Dermis blood vessel endothelial cell (primary cell): ENCODE measurements at regions not wholly inside any gene's neighbourhood (a gene's known extent, or its start where the extent isn't known, plus 50 kb on each side); places are given as distances from the start of the nearest gene placed in this dataset.
A peak's percentile ranks its signal among the peaks of the same experiment; 100 is the strongest.
"Not testable (repeated sequence)": the region's sequence is repeated elsewhere in the genome, so short reads cannot be mapped to it uniquely, and the experiment has no call there.

Source experiments
- DNase-seq: peaks from one replicate; pipeline ENCODE4 v3.0.0; 2010

DNA sequence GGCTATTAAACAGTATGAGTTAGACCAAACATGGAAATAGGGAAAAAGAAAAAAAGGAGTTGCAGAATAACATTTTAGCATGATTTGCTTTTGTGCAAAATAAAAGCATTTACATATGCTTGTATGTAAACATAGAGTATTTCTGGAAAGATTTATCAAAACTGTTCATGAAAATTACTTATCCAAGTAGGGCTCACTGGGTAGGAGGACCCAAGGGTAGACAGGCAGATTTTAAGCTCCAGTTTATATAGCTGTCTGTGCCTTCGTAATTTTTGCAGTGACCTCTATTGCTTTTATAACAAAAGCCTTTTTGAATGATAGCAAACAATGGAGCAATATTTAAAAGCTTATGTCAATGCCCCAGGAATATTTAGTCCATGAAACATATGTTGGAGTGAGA is 228.8 kb upstream of the IRF2BP2 start:
- DNase-seq: no peak

DNA sequence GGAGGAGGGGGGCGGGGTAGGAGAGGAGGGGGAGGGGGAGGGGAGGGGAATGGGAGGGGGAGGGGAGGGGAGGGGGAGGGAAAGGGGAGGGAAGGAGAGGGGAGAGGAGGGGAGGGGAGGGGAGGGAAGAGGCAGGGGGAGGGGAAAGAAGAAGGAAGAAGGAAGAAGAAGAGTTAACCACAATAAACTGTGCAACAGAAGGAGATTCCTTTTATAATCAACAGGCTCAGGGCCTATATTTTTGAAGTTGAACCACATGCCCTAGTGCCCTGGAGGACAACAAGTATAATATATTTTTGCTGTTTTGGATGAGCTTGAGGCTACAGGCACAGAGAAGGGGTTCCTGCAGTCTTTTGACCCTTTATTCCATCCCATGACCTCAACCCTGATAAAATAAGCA is 228.2 kb upstream of the IRF2BP2 start:
- no peak for DNase-seq

DNA sequence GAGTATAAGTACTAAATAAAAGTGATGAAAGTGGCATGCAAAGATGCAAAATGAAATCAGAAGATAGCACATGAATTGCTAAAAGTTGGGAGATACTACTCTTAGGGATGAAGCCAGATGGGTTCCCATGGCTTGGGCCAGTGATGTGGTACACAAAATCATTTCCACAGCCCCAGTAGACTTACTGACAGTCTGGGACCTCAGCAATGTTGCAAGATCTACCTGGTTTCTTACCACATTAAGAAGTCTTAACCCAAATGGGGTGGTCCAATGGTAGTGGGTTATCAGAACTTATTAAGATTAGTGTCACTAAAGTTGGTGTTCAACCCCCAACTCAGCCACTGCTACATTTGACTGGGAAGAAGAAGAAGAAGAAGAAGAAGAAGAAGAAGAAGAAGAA is 227.7 kb upstream of the IRF2BP2 start:
- DNase-seq: no peak

DNA sequence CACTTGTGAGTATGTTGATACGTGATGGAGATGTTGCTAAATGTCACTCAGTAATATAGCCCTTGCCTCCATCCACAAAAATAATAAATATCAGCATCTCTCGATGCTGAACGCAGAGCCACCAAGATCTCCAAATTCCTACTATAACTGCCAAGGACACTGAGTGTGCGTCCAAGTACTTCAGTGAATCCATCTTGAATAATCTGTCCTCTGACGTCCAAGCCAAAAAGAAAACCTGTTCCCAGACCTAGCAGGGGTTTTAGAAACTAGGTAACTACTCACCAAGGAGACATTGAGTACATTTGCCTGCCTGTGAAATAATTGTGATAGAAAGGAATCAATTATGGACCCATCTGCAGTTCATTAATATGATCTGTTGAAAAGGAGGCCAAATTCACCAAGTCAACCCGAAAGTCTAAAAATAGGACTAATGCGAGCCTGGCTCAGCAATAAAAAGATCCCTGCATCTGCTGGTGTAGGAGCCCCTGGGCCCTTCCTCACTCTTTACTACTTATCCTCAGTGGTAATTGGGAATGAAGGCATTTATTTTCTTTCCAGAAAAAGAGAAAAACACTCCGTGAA is 226.9 kb upstream of the IRF2BP2 start:
- DNase-seq: no peak

DNA sequence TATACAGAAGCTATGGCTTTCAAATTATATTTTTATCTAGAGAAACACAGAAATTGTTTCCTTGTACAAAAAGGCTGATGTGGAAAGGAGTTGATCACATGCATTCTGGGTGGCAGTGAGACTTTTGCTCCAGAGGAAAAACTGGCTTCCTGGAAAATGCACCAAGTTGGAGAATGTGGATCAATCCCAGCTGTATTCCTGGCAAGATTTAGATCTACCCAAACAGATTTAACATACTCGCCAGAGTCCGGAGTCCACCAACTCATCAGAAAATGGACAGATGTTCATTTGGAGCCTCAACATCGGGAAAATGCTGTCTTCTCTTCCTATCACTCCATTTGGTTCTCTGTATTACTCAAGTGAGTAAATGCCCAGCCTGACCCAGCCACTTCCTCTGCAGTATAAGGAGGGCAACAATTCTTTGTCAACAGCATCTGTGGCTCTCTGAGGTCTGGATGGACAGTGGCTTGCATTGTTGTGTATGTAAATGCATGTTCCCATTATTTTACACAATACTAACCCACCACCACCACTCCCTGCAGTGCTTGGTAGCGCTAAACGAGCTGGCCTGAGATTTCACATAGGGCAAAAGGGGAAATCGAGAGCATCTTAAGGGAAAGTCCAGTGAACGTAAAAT is 226.2 kb upstream of the IRF2BP2 start:
- DNase-seq: no peak

DNA sequence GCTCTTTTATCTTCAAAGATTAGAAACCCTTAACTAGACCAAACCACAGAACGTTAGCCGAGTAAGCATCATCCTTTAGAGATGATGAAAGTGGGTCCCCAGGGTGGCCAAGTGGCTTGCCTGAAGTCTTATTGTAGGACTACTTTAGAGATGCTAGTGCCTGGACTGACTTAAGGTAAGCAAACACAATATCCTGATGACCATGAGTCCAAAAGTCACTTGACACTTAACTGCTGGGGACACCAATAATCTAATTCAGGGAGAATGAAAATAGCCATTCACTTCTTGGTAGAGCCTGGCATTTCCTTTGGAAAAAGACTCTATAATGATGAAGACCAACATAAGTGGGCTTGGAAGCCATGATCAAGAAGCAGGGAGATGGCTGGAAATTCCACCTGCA is 225.3 kb upstream of the IRF2BP2 start:
- no peak for DNase-seq

DNA sequence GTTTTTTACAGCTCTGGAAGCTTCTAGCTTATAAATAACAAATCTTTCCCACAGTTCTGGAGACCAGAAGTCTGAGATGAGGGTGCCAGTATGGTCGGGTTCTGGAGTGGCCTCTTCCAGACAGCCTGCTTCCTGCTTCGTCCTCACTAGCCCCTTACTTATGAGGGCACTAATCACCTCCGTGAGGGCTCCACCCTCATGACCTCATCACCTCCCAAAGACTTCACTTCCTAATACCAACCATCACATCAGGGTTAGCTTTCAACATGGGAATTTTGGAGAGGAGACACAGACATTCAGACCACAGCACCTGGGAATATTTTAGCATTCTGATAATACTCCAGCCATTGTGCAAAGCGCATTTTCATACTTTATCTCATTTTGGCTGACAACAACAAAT is 223.7 kb upstream of the IRF2BP2 start:
- DNase-seq: no peak

DNA sequence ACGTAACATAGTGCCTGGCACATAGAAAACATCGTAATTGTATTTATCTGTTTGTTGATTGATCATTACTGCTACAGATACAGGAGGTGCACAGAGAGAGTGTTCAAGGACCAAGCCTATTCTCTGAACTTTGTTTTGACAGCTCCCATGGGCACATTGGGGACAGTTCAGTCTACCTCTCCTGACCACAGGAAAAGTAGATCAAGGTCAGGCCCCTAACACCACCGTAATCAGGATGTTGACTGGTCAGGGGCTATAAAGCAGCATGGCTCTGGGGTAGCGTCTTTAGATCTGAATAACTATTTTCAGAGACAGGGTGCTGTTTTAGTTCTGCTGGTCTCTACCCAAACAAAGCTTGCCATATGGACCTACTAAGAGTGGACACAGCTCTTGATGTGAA is 223.1 kb upstream of the IRF2BP2 start:
- no peak for DNase-seq

DNA sequence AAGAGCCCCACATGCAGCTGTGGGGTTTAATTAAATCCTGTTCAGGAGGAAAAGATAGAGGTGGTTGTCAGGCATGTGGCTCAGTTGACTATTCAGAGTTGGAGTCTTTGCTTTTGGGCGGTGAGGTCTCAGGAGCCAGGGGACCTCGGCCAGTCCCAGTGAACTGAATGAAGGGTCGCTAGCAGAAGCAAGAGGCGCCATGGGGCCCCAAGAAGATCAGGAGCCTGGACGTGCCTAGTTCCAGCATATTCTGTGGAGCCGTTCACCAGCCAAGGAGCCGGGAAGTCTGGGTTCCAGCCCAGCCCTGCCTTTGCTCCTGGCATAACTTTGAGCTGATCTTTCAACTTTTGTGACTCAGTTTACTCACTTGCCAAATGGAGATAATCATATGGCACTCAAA is 217.7 kb upstream of the IRF2BP2 start:
- DNase-seq: no peak

DNA sequence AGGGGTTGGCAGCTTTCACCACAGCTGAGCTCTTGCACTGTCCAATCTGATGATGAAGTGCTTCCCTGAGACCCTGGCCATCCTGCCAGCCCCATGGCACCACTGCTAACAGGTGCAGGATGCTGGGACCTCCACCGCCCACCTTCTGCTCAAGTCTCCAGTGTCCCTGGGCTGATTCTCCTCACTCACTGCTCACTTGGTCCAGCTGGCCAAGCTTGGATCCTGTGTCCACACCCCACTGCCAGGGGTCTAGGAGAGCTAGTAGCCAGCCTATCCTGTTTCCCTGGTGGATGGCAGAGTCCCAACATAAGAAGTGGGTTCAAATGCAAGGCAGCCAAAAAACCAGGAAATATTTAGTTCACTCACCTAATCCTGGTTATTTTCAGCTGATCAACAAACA is 217.2 kb upstream of the IRF2BP2 start:
- DNase-seq: peak; percentile 32

DNA sequence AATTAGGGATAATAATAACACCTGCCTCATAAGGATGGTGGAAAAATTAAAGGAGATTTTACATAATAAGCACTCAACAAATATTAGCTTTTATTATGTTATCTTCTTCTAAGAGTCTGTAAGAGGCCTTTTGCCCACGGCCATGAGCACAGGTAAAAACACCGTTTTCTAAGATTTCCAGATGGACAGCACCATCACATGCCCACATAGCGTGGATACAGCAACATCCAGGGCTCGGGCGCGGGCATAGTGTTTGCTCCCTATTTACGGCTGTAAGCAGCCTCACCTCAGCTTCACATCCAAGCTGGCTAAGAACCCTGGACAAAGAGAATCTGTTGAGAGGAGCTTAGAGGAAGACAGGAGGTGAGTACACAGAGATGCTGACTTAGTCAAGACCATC is 216.4 kb upstream of the IRF2BP2 start:
- no peak for DNase-seq

DNA sequence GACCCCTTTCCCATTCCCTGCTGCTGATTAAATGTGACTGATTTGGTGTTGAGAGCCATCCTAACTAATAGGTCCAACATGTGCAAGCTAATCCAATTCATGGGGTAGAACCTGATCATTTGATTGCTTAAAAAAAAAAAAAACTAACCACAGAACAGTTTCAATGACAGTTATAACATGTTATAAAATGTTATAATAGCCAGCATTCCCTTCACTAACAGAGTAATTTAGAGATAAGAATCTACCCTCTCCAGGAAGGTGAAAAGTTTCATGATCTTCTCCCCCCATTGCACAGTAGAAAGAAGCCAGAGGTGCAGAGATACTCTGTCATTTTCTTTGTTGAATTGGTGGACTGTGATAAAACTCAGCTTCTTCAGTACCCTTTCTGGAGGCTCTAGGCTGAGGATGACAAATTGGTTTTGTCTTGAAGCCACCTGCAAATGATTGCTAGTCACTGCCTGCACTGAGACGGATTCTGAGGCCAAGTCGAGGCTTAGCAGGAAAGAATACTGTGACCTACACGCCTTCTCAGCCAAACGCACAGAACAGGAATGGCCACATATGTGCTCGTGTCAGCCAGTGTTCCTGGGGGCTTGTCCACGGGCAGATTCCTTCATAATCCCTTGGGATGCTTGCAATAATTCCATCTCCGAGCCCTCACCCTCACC is 215.7 kb upstream of the IRF2BP2 start:
- DNase-seq: no peak

DNA sequence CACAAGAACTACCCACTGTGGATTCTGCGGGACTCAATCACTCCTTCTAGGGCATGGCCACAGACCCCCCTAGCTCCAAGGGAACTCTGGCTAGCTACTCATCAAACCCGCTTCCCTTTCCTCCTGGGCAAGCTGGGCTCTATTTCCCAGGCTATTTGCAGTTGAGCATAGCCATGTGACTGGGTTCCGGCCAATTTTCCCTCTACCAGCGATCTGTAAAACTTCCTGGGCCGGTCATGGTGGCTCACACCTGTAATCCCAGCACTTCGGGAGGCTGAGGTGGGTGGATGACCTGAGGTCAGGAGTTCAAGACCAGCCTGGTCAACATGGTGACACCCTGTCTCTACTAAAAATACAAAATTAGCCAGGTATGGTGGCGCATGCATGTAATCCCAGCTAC is 214.9 kb upstream of the IRF2BP2 start:
- not testable (repeated sequence) for DNase-seq

DNA sequence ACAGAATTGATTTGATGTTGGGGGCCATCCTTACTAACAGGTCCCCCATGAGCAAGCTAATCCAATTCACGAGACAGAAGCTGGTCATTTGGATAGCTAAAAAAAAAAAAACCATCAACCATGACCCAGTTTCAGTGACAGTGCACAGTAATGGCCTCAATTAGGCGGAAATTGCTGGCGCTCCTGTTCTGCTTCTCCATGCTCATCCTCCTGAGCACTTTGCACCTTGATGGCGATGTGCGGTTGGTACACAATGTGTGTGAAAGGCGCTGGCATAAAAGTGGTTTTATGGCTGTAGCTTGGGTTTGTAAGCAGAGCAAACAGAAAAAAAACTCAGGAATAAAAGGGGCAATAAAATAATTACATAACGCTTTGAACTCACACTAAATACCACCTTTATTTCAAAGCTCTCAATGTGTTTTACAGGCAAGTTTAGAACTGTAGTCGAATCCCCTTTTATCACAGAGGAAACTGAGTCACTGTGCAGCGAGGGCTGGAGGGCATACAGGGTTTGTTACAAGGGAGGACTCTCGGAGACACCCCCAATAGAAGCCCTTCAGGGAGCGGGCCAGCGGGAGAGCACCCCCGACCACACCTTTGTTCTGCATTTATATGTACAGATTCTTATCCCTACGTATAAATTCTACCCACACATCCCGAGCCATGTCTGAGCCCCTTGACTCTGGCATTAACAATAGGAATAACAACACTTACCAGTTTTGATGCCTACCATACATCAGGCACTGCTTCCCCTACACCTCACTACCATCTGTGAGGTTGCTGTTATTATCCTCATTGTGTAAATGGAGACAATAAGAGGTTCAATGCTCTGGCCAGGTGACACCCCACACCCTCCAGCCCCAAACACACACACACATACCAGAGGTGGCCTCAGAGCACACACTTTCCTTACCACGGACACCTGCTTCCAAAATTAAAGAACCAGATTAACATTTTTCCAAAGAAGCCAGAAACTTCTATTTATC is 213.5 kb upstream of the IRF2BP2 start:
- no peak for DNase-seq

DNA sequence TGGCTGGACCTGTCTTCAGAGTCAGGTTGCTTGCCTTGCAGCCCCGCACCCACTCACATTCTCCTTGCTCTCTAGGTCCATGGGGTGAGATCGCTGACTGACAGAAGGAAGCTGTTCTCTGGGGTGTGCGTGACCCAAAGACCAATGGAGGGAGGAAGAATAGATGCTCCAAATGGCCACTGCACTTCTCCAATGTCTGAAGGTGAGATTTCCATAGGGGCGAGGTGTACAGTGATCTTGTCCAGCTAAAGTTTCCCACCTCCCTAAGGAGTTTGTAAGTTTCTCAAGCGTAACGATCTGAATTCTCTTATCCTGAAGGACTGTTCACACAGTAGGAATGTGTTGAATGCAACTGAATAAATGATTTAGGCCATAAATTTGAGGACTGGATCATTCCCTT is 211.9 kb upstream of the IRF2BP2 start:
- DNase-seq: no peak

DNA sequence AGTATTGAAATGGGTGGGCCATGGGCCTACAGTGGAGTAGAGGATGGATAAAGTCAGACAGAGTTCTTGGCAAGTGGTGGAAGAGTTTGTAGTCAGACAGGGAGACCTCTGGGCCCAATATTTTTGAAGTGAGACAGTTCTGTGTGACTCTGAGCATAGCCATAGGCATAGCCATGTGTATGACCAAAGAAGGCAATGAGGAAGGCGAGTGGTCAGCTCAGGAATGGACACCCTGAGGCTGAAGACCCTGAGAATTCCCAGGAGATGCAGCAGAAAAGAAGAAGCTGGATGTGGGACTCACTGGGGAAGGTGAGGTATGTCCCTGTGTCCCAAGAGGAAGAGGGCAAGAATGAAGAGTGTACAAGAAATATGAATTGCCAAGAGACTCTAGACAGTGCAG is 210.6 kb upstream of the IRF2BP2 start:
- DNase-seq: no peak

DNA sequence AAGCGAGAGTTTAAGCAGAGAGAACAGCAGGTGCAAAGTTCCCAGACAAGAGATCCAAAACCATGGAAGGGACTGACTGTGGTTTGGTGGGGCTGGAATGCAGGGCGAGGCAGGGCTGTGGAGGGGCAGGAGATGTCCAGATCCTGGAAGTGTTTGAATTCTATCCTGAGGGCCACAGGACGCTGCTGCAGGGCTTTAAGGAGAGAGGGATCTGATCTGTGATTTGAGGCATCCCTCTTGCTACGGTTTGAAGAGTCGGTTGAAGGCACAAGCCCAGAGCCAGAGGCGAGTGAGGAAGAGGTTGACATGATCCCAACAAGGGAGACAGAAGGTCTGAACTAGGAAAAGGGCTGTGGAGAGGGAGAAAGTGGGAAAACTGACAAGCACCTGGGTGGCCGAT is 209.9 kb upstream of the IRF2BP2 start:
- not testable (repeated sequence) for DNase-seq

DNA sequence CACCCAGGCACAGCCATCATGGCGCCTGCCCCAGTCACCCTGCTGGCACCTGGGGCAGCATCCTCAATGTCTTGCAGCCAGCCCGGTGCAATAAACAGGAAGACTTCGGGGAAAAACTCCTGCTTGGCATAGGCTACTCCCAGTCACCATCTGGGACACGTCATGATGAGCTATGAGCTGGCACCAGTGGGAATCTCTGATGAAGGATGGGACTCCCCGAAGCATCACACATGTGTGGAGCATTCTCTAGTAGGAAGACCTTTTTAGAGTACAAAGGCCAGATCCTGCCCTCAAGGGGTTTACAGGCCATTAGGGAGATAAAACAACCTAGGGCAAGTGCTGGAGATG is 208.0 kb upstream of the IRF2BP2 start:
- DNase-seq: not testable (repeated sequence)

DNA sequence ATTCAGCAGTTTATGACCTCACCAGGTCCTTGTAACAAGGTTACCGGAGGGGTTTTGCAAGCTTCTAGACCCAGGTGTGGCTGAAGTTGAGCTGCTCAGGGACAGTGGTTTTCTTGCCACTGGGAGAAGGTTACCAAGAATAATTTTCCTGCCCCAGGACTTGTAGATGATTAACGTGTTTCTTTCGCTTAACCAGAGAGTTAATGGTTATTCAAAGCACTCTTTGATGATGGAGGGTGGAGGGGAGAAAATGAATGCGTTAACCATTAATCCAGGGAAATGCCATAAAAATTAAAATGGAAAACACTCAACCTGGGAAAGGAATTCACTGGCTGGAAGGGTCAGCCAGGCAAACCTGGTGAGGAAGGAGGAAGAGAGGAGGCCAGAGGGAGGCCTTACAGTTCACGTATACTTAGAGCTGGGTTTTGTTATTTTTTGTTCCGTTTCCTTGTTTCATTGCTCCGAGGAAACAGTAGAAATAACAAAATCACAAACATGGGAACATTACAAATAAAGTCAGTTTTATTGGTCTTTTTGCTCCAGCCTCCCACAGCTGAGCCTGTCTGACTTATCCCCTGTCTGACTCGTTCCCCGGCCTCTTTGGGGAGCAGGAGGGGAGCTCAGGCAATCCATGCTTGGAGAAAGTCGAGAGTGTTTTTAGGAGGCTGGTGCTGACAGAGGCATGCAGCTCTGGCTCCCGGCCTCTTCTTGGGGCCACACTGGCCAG is 207.5 kb upstream of the IRF2BP2 start:
- not testable (repeated sequence) for DNase-seq

DNA sequence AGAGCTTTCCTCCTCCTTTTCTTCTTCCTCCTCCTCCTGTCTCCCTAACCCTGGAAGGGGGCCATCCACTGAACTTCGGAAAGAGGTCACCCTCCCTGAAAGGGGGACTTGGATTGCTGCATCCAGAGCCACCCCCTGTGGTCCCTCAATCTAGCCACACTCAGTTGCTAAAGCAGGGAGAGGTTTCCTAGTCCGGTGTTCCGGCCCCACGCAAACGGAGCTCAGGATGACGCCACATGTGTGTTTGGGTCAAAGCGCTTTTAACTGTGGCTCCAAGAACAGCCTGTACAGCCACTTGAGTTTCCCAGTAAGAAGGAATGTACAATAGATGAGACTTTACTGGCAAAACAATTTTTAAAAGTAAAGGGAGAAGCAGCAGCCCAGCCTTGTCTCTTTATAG is 206.9 kb upstream of the IRF2BP2 start:
- not testable (repeated sequence) for DNase-seq

DNA sequence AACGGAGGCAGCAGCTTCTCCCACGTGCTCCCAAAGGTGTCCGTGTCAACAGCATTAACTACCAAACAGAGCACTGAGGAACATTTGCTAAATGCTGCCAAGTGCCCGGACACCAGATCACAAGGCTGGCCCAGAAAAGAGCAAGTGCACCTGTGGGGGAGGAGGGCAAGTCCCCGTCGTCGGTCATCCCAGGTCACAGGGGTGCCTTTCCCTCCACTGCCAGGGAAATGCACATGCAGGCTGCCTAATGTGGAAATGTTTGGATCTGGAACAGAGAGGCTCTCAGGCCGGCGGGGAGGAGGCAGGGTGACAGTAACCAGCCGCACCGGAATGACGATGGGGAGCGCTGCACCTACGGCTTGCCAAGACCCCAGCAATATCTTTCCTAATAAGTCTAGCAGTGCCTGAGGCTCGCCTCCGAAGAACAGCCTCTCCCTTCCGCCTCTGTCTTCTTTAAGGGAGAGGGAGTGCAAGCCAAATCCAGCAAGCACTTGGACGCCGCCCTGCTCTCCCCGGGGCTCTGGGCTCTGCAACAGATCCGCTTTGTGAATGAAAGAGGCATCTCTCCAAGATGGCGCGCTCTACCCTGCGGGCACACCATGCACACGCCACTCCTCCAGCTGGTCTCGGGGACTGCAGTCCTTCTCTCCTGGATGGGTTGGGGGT is 206.3 kb upstream of the IRF2BP2 start:
- not testable (repeated sequence) for DNase-seq

DNA sequence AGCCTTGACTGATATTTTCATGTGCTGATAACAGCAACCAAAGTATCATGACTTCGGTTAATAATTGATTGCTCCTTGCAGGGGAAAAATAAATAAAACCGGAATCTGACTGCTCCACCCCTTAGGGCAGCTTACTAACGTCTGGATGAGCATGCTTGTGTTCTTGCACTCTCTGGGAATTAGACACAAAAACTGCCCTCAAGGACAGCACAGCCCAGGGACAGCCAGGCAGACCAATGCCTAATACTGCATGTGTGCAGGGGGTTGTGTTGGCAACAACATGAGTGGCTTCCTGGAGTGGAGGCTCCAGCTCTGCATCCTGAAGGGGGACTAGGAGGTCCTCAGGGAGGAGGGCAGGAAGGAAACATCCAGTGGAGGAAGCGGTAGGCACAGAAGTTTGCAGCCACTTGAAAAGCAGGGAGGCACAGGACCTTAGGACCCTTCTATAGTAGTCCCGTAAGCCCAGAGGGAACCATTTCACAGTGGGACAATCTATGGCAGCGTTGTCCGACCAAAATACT is 205.4 kb upstream of the IRF2BP2 start:
- peak; percentile 21 for DNase-seq
